Activated CD4-positive, alpha-beta T cell treated with anti-CD3 and anti-CD28 coated beads for 48 hours (primary cell): ENCODE measurements at regions not wholly inside any gene's neighbourhood (a gene's known extent, or its start where the extent isn't known, plus 50 kb on each side); places are given as distances from the start of the nearest gene placed in this dataset.
A peak's percentile ranks its signal among the peaks of the same experiment; 100 is the strongest.

ENCODE experiments used
- DNase-seq: peaks from one replicate; pipeline ENCODE4 v3.0.0-alpha.2; 2020

DNA sequence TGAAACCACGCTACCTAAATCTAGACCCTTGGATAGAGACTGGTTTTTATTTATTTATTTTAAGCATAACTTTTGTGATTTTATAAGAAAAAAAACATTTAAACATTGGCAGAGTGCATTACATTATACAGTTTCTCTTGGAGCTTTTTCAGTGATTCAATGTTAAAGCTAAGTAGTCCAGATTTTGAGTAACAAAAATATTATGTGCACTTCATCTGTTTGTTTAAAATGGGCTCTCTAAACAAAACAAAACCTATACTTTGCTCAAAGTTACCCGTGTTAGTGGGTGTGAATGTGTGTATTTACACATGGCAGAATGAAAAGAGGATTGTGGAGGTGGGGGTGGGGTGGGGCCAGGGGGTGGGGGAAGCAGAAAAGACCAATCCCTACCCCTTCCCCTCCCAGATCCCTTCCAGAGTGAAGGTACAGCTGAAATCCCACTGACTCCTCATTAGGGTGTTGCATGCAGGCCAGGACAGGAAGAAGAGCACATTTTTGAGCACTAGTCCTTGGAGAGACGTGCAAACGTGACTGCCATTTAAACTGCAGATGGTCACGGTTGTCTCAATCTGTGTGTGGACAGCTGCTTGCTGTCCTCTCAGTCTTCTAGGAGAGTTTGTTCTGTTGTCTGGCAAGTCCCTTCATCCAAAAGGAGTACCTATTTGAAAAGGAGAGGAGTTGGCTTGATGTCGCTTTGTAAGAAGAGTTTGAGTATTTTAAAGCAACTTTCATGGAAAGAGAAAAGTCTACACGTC, 303.0 kb downstream of the ICOS start:
- no peak for DNase-seq

DNA sequence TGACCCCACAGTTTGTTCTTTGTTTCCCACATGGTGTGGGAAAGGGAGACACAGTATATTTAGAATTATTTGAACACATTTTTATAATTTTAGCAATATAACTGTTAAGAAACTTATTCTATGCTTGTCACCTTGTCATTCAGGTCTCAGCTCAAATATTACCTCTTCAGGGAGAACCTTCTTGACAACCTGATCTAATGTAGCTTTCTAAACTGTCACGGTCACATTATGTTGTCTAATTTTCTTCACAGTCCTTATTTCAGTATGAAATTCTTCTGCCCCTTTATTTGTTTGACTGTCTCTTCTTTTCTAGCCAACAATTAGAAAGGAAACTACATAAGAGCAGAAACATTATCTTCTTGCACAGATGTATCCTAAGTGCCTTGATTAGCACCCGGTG, 304.3 kb upstream of the PARD3B start:
- no peak for DNase-seq

- no peak for DNase-seq
These were observed 295.8 kb upstream of the PARD3B start for GRCh38 chr2:204249437-204249836.

- no peak for DNase-seq
These were observed 294.6 kb upstream of the PARD3B start for GRCh38 chr2:204250692-204251091.

DNA sequence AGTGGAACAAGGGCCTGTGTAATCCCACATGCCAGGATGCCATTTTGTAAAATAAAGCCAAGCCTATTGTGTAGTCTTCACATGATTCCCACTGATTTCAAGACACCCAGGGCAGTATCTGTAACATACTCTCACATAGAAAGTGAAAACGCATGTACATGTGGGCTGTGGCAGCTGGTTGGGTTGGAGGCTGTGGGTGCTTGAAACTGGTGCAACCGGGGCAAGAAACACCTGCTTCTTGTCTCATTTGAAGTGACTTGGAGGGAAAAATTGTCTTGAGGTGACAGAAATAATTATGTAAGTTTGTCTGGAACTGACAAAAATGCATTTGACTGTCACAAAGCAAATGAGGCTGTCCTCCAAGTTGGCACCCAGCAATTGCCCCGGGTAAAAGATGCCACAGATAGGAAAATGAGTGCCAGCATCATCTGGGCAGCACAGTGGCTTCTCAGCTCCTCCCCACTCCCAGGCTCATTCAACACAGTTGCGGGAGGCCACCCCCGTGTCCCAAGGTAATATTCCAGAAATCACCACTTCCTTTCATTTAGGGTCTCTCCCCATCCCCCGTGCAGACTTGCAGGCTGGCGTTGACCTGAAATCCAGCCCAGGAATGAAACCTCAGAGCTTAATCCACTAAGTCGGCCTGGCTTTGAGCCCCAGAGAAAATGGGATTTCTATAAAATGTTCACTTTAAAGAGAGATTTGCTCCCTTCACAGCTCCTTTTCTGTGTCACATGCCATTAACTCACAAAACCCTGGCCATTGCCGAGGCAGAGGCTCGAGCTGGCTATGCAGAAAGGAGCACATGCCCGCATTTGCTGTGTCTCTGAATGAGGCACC, 293.9 kb upstream of the PARD3B start:
- DNase-seq = peak; percentile 23

DNA sequence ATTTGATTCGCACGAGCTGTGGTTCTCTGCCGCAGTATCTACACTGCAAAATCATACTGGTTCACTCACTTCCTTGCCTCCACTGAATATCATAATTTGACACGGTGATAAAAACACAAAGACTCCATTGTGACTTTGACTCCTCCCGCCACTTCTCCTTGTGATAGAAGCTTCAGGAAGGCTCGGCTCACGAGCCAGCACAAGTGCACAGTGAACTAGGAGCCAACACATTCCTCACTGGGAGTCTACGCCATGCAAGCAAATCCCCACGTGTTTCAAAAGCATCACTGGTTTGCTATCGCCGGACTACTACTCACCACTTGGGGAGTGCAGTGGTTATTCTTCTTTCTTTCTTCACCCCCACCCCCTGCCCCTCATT, 293.3 kb upstream of the PARD3B start:
- no peak for DNase-seq

DNA sequence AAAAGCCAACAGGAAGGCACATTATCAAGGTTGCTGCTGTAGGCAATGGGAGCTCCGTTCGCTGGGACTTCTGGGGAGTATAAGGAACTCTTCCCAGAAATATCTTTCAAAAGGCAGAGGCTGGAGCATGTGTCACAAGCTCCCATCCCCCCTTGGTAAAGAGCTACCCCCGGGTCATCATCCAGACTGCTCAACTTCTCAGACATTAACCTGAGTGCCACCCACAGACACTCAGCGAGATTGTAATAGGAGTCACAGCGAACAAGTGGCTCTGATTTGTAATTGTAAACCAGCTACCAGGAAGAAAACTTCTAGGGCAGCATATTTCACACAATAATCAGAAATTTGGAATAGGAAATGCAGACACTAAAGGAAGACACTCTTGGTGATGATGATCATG, 290.2 kb upstream of the PARD3B start:
- no peak for DNase-seq

DNA sequence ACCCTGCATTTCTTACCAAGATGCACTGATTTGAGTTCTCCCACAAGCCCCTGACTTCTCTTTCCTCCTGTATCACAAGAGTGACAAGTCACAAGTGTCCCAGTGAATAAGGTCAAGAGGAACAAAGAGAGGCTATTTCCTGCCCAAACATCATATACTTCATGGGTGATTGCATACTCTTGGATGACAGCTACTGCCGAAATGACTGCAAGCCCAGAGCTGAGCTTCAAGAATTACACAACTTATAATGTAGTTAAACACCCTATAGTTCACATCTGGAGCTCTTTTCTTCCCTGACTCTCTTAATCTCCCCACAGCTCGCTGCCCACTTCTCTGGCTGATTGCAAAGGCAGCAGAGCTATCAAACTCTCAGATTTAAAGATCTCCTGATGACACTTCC, 289.7 kb upstream of the PARD3B start:
- no peak for DNase-seq

- no peak for DNase-seq
These were observed 287.5 kb upstream of the PARD3B start for GRCh38 chr2:204257781-204258180.

- DNase-seq = no peak
These were observed 286.4 kb upstream of the PARD3B start for GRCh38 chr2:204258890-204259289.

GRCh38 chr2:204260162-204260877, 285.0 kb upstream of the PARD3B start:
- DNase-seq = peak; percentile 61

DNA sequence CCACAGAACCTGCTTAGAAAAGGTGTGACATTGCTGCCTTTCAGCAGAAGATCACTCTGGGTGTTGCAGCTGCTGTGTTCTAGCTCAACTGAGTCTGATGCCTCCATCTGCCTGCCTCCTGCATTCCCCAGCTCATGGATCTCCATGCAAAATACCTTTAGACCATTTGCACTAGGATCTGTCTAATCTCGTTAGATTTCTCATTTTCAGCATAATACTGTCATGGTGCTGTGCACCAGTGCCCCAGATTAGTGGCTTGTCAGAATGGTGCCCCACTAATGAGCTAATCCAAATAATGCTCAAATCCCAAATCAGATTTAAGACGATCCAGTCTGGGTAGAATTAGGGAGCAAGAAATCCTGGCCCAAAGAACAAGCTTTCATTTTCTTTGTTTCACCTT, 284.4 kb upstream of the PARD3B start:
- DNase-seq = no peak

GRCh38 chr2:204261846-204262245, 283.4 kb upstream of the PARD3B start:
- no peak for DNase-seq

DNA sequence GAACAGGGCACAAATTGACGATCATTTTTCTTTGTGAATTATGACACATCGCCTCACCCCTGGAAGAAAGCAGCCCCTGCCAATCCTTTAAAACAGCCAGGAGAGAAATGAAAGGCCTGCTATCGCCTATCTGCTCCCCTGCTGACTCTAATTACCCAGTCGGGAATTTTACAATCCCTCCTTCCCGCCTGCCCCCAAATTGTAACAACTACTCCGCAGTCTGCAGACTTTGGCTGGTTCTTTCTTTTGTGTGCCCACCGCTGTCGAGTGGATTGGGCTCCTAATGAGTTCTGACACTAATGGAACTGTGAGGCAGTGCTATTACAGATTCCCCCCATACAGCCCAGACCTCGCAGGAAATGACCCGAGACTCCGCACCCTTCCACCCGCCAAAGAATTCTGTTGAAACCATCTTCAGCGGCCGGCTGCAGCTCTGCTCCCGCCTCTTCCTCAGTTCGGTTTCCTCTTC, 281.2 kb upstream of the PARD3B start:
- DNase-seq = no peak

DNA sequence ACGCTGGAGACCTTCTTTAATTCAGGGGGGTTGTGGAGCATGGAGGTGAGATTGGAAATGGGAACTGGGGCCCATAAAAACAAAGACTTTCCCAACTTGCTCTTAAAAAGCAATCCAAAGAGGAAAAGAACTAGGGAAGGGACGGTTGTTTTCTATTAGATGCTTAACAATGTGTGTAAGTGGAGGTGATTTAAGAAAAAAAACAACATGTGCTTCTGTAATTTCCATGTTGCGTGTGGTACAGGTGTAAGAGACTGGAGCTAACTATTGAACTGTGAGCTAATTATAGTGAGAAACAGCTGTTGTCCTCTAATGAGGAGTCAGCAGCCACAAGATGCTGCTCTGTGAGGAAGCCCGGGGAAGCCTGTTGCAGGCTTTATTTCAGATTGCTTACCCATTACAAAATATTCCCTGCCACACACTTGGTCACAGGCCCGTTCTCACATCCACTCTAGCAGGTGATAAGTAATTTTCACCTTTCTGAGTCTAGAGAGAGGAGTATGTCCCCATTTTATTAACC, 280.6 kb upstream of the PARD3B start:
- no peak for DNase-seq

- no peak for DNase-seq
These were observed 279.5 kb upstream of the PARD3B start for GRCh38 chr2:204265681-204266181.

- no peak for DNase-seq
These were observed 276.8 kb upstream of the PARD3B start for GRCh38 chr2:204268458-204268857.

GRCh38 chr2:204268971-204269370, 276.3 kb upstream of the PARD3B start:
- DNase-seq = no peak

DNA sequence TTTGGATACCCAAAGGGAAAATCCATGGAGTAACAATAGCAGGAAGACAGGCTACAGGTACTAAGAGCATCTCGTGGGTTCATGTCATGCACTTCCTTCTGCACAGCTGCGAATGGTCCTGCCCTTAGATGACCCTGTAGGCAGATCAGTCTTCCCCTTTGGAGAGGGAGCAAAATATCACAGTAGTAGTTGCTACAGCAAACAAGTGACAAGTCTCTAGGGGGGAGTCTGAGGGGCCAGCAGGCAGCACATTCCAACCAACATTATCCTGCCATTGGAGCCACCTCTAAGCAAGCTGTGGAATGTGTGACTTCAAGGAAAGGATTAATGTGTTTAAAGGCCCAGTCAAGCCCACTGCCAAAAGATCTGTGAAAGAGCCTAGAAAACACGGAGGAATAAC, 273.2 kb upstream of the PARD3B start:
- DNase-seq = no peak

DNA sequence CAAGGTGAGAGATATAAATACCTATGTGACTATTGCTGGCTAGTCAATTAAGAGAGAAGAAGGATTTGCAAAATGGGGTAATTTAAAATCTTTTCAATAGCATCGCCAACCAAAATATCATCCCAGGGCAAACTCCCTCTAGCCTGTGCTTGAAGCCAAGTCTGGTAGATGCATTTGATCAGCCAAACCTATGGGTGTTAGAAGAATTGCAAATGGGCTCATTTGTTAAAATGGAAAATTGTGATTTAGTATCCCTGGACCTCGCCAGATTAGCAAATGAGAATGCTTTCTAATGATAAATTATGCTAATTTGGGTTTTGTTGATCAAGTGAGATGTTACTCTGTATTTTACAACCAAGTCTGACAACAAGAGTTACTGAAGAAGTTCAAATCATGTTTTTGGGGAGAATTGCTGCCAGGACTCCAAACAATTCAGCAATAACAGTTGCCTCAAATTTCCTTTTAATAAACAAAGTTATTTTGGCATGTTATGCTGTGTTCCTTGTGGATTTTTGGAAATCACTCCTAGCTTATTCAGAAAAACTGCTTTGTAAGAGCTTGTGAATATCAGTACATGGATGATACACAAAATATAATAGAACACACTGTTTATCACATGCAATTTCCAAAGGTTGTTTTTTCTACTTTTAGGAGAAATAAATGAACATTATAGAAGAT, 272.5 kb upstream of the PARD3B start:
- DNase-seq = no peak

- DNase-seq = no peak
These were observed 270.8 kb upstream of the PARD3B start for GRCh38 chr2:204274429-204274828.

GRCh38 chr2:204274991-204275390, 270.3 kb upstream of the PARD3B start:
- DNase-seq = no peak

GRCh38 chr2:204277226-204277625, 268.0 kb upstream of the PARD3B start:
- DNase-seq = no peak
